SK-N-SH (cell line): ENCODE measurements at regions not wholly inside any gene's neighbourhood (a gene's known extent, or its start where the extent isn't known, plus 50 kb on each side); places are given as distances from the start of the nearest gene placed in this dataset.

ENCODE experiments used
- CTCF ChIA-PET: fragments of 300-600, 350-600 bp; formaldehyde crosslinking; extraction: SDS; loops from one replicate; lab custom pipeline; 2021; lab: Yijun Ruan, JAX
- POLR2A ChIA-PET: fragments of 350-600 bp; sonication (Branson Sonifier 250); formaldehyde crosslinking; extraction: SDS; loops from one replicate; lab custom pipeline; 2020; ENCODE audit warnings: antibody characterized with exemption, inconsistent platforms; lab: Yijun Ruan, JAX
- DNase-seq: peaks from one replicate; pipeline ENCODE4 v3.0.0; 2012
- H2AFZ ChIP-seq: fragments of 200-600 bp; sonication (generic); 2 replicates; pipeline ENCODE4 v1.8.1; 2016; ENCODE audit warnings: antibody characterized with exemption, mild to moderate bottlenecking, low read depth
- H3F3A ChIP-seq: fragments of 200-600 bp; sonication (generic); replicated peaks from 2 replicates; pipeline ENCODE3; 2016; ENCODE audit warnings: antibody characterized with exemption, mild to moderate bottlenecking; ENCODE audit not compliant: insufficient read depth
- H3K27ac ChIP-seq, 2 experiments: fragments of 200-500 bp in 1 of 2; fragments of 200-600 bp in 1 of 2; sonication (Bioruptor generic) in 1 of 2; sonication (generic), shearing (Covaris generic) in 1 of 2; 2 replicates each; pipeline versions ENCODE4 v1.5.1 to v1.6.1; 2014 to 2016; ENCODE audit warnings: low read depth in 2 of 2, inconsistent platforms in 1 of 2, low read length in 1 of 2, mild to moderate bottlenecking in 1 of 2, mixed read lengths in 1 of 2
- H3K27me3 ChIP-seq: fragments of 200-600 bp; sonication (generic), shearing (Covaris generic); 2 replicates; pipeline ENCODE4 v1.6.1; 2016; ENCODE audit warnings: mixed run types; ENCODE audit not compliant: insufficient read depth
- H3K36me3 ChIP-seq, 2 experiments: fragments of 200-500 bp in 1 of 2; fragments of 200-600 bp in 1 of 2; sonication (Bioruptor generic) in 1 of 2; sonication (generic) in 1 of 2; replicated peaks in 1 of 2; 2 replicates each; pipeline versions ENCODE3 to v1.5.1; 2014 to 2016; ENCODE audit warnings: low read length in 1 of 2, mild to moderate bottlenecking in 1 of 2; ENCODE audit not compliant: insufficient read depth in 2 of 2, control insufficient read depth in 1 of 2
- H3K4me1 ChIP-seq, 2 experiments: fragments of 200-500 bp in 1 of 2; fragments of 200-600 bp in 1 of 2; sonication (Bioruptor generic) in 1 of 2; sonication (generic), shearing (Covaris generic) in 1 of 2; 2 replicates each; pipeline versions ENCODE4 v1.5.1 to v1.6.1; 2014 to 2016; ENCODE audit warnings: low read depth in 1 of 2, low read length in 1 of 2, mixed run types in 1 of 2; ENCODE audit not compliant: insufficient read depth in 2 of 2, control insufficient read depth in 1 of 2
- H3K4me2 ChIP-seq: fragments of 200-600 bp; sonication (generic), shearing (Covaris generic); 2 replicates; pipeline ENCODE4 v1.6.1; 2017; ENCODE audit warnings: mixed run types
- H3K4me3 ChIP-seq, 2 experiments: fragments of 200-500 bp in 1 of 2; fragments of 200-600 bp in 1 of 2; sonication (Bioruptor generic) in 1 of 2; sonication (generic), shearing (Covaris generic) in 1 of 2; 2 replicates each; pipeline versions ENCODE4 v1.5.1 to v1.8.1; 2014 to 2016; ENCODE audit warnings: low read depth in 2 of 2, inconsistent platforms in 1 of 2, low read length in 1 of 2, mild to moderate bottlenecking in 1 of 2, mixed read lengths in 1 of 2, moderate library complexity in 1 of 2
- H3K79me2 ChIP-seq: fragments of 200-600 bp; sonication (generic); 2 replicates; pipeline ENCODE4 v1.8.1; 2017; ENCODE audit warnings: mild to moderate bottlenecking; ENCODE audit not compliant: insufficient read depth
- H3K9ac ChIP-seq: fragments of 200-600 bp; sonication (generic); 2 replicates; pipeline ENCODE4 v1.6.1; 2017; ENCODE audit warnings: mixed run types
- H3K9me2 ChIP-seq: fragments of 200-600 bp; sonication (generic); 2 replicates; pipeline ENCODE4 v1.6.1; 2017; ENCODE audit warnings: mixed run types
- H3K9me3 ChIP-seq: fragments of 200-600 bp; sonication (generic); 2 replicates; pipeline ENCODE4 v1.6.1; 2017; ENCODE audit warnings: mixed run types, mild to moderate bottlenecking, moderate library complexity
- H4K20me1 ChIP-seq: fragments of 200-600 bp; sonication (generic); 2 replicates; pipeline ENCODE4 v1.6.1; 2017; ENCODE audit warnings: mild to moderate bottlenecking, mixed run types; ENCODE audit not compliant: insufficient read depth
- CHD2 ChIP-seq: fragments of 150-350 bp; IDR thresholded peaks from 2 replicates; pipeline ENCODE4 v1.6.1; 2018; ENCODE audit warnings: low read length; ENCODE audit not compliant: partially characterized antibody
- ELF1 ChIP-seq: IDR thresholded peaks from 2 replicates; pipeline ENCODE4 v1.4.0; 2012
- FOXJ3 ChIP-seq: sonication (generic); formaldehyde crosslinking; IDR thresholded peaks from 2 replicates; pipeline ENCODE4 v1.5.1; 2020; ENCODE audit warnings: mild to moderate bottlenecking, missing genetic modification reagents
- GATA2 ChIP-seq: sonication (generic); formaldehyde crosslinking; IDR thresholded peaks from 2 replicates; pipeline ENCODE4 v1.5.0; 2020; ENCODE audit warnings: mild to moderate bottlenecking, missing genetic modification reagents
- NFIC ChIP-seq: IDR thresholded peaks from 2 replicates; pipeline ENCODE4 v1.4.0; 2012; ENCODE audit warnings: borderline replicate concordance
- RCOR1 ChIP-seq: fragments of 150-350 bp; IDR thresholded peaks from 2 replicates; pipeline ENCODE4 v1.6.1; 2017; ENCODE audit warnings: antibody characterized with exemption, low read length
- USF1 ChIP-seq: IDR thresholded peaks from 2 replicates; pipeline ENCODE4 v1.4.0; 2012; ENCODE audit warnings: low read depth, borderline replicate concordance
- WGBS: methylation state at CpG from one replicate; pipeline ENCODE4 v1.1.6; 2017; ENCODE audit warnings: low lambda C conversion rate; 5-methylcytosine and 5-hydroxymethylcytosine counted together
- TF ChIP-seq, protein P1 (sequence below): fragments of 200-600 bp; sonication (generic); IDR thresholded peaks from 2 replicates; pipeline ENCODE4 v1.6.1; 2017; ENCODE audit warnings: antibody characterized with exemption, mild to moderate bottlenecking, moderate library complexity
- TF ChIP-seq, protein P2 (sequence below): IDR thresholded peaks from 2 replicates; pipeline ENCODE4 v1.4.0; 2012; ENCODE audit warnings: low read depth
- TF ChIP-seq, protein P3 (sequence below): IDR thresholded peaks from 2 replicates; pipeline ENCODE4 v1.4.0; 2012; ENCODE audit warnings: low read depth, borderline replicate concordance
- TF ChIP-seq, protein P4 (sequence below): fragments of 150-350 bp; IDR thresholded peaks from 2 replicates; pipeline ENCODE4 v1.6.1; 2017; ENCODE audit warnings: antibody characterized with exemption, low read length, low read depth, borderline replicate concordance

DNA sequence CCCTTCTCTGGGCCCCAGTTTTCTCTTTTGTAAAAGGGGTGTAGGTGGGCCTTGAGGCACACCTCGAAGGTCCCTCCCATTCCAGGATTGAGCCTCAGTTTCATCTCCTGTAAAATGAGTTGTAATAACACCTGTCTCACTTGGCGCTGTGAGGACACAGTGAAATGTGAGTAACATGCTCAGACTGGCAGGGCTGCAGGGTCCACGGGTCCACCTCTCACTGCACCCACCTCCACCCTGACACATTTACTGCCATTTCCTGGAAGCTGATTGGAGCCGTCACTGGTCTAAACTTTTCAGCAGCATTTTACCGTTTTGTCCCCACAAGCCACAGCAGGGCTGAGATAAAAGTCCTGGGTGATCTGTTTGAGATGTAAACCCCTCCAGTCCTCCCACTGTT, 398.0 kb downstream of the PTPRU start:
- Histone ChIP-seq H3K36me3 (no peaks in the 10 kb centered on the region), H3K4me3 (no peak overlapping the region), H3K27me3 (no peaks in the 10 kb centered on the region), H3K79me2 (no peaks in the 10 kb centered on the region), H3K4me2 (no peak overlapping the region), H3K9me2 (no peaks in the 10 kb centered on the region), H3K27ac (peak overlapping the region in 1 of 2 experiments; percentile 68; a peak in 2 of 4 replicates), H3K9ac (no peak overlapping the region), H2AFZ (no peak overlapping the region), H3F3A (no peaks in the 10 kb centered on the region), H4K20me1 (no peaks in the 10 kb centered on the region), H3K4me1 (peaks cover 0 to 33% of the 10 kb centered on the region in 2 experiments; a peak in 2 of 4 replicates), H3K9me3 (no peaks in the 10 kb centered on the region)
- WGBS, result 51% methylated on average over 5 of the region's 5 CpGs
- CTCF ChIA-PET, result interaction anchor here (0.7 to 0.8 kb wide), 2 partner anchors 389 to 745 kb away, joined by 3 read pairs; no protein-coding TSS in a partner anchor
- POLR2A ChIA-PET, result no interaction called here
- TF ChIP-seq, protein P1, sequence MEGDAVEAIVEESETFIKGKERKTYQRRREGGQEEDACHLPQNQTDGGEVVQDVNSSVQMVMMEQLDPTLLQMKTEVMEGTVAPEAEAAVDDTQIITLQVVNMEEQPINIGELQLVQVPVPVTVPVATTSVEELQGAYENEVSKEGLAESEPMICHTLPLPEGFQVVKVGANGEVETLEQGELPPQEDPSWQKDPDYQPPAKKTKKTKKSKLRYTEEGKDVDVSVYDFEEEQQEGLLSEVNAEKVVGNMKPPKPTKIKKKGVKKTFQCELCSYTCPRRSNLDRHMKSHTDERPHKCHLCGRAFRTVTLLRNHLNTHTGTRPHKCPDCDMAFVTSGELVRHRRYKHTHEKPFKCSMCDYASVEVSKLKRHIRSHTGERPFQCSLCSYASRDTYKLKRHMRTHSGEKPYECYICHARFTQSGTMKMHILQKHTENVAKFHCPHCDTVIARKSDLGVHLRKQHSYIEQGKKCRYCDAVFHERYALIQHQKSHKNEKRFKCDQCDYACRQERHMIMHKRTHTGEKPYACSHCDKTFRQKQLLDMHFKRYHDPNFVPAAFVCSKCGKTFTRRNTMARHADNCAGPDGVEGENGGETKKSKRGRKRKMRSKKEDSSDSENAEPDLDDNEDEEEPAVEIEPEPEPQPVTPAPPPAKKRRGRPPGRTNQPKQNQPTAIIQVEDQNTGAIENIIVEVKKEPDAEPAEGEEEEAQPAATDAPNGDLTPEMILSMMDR, result no peak
- TF ChIP-seq, protein P2, sequence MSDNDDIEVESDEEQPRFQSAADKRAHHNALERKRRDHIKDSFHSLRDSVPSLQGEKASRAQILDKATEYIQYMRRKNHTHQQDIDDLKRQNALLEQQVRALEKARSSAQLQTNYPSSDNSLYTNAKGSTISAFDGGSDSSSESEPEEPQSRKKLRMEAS, result no peak
- TF ChIP-seq, protein P3, sequence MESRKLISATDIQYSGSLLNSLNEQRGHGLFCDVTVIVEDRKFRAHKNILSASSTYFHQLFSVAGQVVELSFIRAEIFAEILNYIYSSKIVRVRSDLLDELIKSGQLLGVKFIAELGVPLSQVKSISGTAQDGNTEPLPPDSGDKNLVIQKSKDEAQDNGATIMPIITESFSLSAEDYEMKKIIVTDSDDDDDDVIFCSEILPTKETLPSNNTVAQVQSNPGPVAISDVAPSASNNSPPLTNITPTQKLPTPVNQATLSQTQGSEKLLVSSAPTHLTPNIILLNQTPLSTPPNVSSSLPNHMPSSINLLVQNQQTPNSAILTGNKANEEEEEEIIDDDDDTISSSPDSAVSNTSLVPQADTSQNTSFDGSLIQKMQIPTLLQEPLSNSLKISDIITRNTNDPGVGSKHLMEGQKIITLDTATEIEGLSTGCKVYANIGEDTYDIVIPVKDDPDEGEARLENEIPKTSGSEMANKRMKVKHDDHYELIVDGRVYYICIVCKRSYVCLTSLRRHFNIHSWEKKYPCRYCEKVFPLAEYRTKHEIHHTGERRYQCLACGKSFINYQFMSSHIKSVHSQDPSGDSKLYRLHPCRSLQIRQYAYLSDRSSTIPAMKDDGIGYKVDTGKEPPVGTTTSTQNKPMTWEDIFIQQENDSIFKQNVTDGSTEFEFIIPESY, result no peak
- TF ChIP-seq NFIC, result no peak
- no peak for TF ChIP-seq CHD2
- no peak for TF ChIP-seq ELF1
- no peak for TF ChIP-seq USF1
- no peak for TF ChIP-seq FOXJ3 (CRISPR knock-in tag)
- DNase-seq, result no peak

DNA sequence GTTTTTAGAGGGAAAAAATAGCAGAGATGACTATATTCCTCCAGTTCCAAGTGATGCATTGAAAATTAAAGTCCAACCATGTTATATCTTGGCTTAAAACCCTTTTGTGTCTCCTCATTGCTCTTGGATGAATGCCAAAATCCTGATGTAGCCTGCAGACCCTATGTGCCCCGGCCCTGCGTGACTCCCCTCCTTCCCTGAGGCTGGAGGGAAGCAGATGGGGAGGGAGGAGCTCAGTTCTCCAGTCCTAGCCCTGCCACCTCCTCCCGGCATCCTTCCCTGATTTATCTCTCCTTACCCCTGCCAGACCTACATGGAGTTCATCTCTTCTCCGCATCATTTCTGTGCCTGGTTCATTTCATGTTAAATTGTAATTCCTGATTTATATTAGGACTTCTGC, 397.4 kb downstream of the PTPRU start:
- CTCF ChIA-PET, result interaction anchor here (0.7 to 1.1 kb wide), 2 partner anchors 42 to 744 kb away, joined by 3 read pairs; no protein-coding TSS in a partner anchor
- Histone ChIP-seq H3K9ac (no peak overlapping the region), H3K4me1 (peaks cover 0 to 33% of the 10 kb centered on the region in 2 experiments; a peak in 2 of 4 replicates), H4K20me1 (no peaks in the 10 kb centered on the region), H3K27me3 (no peaks in the 10 kb centered on the region), H2AFZ (no peak overlapping the region), H3K9me3 (no peaks in the 10 kb centered on the region), H3K27ac (peak overlapping the region in 1 of 2 experiments; percentile 68; a peak in 2 of 4 replicates), H3K36me3 (no peaks in the 10 kb centered on the region), H3K79me2 (no peaks in the 10 kb centered on the region), H3K4me2 (no peak overlapping the region), H3K9me2 (no peaks in the 10 kb centered on the region), H3K4me3 (no peak overlapping the region), H3F3A (no peaks in the 10 kb centered on the region)
- TF ChIP-seq RCOR1 (peak; percentile 41; the same call in 1 of the 2 replicates), GATA2 (peak; percentile 15)
- TF ChIP-seq, protein P4, sequence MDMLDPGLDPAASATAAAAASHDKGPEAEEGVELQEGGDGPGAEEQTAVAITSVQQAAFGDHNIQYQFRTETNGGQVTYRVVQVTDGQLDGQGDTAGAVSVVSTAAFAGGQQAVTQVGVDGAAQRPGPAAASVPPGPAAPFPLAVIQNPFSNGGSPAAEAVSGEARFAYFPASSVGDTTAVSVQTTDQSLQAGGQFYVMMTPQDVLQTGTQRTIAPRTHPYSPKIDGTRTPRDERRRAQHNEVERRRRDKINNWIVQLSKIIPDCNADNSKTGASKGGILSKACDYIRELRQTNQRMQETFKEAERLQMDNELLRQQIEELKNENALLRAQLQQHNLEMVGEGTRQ, result no peak
- TF ChIP-seq, protein P1, result no peak
- DNase-seq, result peak; percentile 85
- POLR2A ChIA-PET, result no interaction called here
- WGBS, result 41% methylated on average over 4 of the region's 4 CpGs
